ENCODE measurements at regions not wholly inside any gene's neighbourhood (a gene's known extent, or its start where the extent isn't known, plus 50 kb on each side); places are given as distances from the start of the nearest gene placed in this dataset.

- TF ChIP-seq, protein P1, sequence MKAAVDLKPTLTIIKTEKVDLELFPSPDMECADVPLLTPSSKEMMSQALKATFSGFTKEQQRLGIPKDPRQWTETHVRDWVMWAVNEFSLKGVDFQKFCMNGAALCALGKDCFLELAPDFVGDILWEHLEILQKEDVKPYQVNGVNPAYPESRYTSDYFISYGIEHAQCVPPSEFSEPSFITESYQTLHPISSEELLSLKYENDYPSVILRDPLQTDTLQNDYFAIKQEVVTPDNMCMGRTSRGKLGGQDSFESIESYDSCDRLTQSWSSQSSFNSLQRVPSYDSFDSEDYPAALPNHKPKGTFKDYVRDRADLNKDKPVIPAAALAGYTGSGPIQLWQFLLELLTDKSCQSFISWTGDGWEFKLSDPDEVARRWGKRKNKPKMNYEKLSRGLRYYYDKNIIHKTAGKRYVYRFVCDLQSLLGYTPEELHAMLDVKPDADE (IDR thresholded peaks at IDR 0.05), result no peak
- no peak for TF ChIP-seq EZH2 (IDR thresholded peaks at IDR 0.05; ENCODE audit: low read depth, unreplicated experiment)
Measured at GRCh38 chr13:105165449-105166125, 1369.9 kb downstream of the EFNB2 start (continued).

DNA sequence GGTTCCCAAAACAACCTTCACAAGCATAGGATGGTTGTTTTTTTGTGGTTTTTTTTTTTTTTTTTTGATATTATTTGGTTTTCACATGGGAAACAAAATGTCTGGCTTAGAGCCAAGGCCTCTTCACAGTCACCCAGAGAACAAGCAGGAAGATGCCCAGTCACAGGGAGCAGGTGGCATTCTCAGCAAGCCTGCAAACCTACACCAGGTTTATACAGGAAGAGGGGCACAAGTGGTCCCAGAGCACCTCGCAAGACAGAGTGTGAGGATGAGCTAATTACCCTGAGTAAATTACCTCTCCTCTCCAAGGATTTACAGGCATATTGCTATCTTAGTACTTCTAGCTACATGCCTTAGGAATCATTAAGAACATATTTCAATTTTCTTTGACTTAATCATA, 1375.6 kb downstream of the EFNB2 start:
- no peak overlapping the region for H3K4me2 ChIP-seq
- peaks cover 4% of the 10 kb centered on the region; the same call in 2 of the 3 replicates for H3K4me1 Mint-ChIP-seq
- H3K27ac Mint-ChIP-seq, result no peak overlapping the region
- H3K27ac ChIP-seq (ENCODE audit: low read depth), result no peak overlapping the region
- no peaks in the 10 kb centered on the region for H3K27me3 Mint-ChIP-seq (ENCODE audit: insufficient read depth, low read depth, poor library complexity)
- H3K4me1 ChIP-seq (ENCODE audit: insufficient read depth), result no peaks in the 10 kb centered on the region
- H3K4me3 ChIP-seq, result no peak overlapping the region
- DNase-seq (ENCODE audit: low spot score) (no peak), ATAC-seq (no peak)
- no peaks in the 10 kb centered on the region for H3F3A ChIP-seq (replicated peaks; ENCODE audit: low read depth)
- no peaks in the 10 kb centered on the region for H3K27me3 ChIP-seq (ENCODE audit: insufficient read depth)
- H3K36me3 Mint-ChIP-seq (ENCODE audit: low read depth), result no peaks in the 10 kb centered on the region
- no peaks in the 10 kb centered on the region for H3K9me2 ChIP-seq (ENCODE audit: insufficient read depth)
- no peak overlapping the region for H2AFZ ChIP-seq
- H3K4me3 Mint-ChIP-seq, result no peak overlapping the region
- H3K79me2 ChIP-seq (replicated peaks; ENCODE audit: insufficient read depth), result no peaks in the 10 kb centered on the region
- H3K9me3 Mint-ChIP-seq, result no peaks in the 10 kb centered on the region
- no peaks in the 10 kb centered on the region for H4K20me1 ChIP-seq (replicated peaks; ENCODE audit: insufficient read depth)
- no peaks in the 10 kb centered on the region for H3K36me3 ChIP-seq (ENCODE audit: insufficient read depth)
- no peak for TF ChIP-seq POLR2AphosphoS5 (IDR thresholded peaks at IDR 0.05; ENCODE audit: low read depth)
- TF ChIP-seq EZH2phosphoT487 (IDR thresholded peaks at IDR 0.05; ENCODE audit: unreplicated experiment), result no peak
- TF ChIP-seq, protein P1 (IDR thresholded peaks at IDR 0.05), result no peak
- no peak for TF ChIP-seq EZH2 (IDR thresholded peaks at IDR 0.05; ENCODE audit: low read depth, unreplicated experiment)
- TF ChIP-seq JUNB (IDR thresholded peaks at IDR 0.05; ENCODE audit: unreplicated experiment), result no peak
- no peak for TF ChIP-seq CREB1 (CRISPR knock-in tag; IDR thresholded peaks at IDR 0.05; ENCODE audit: low read depth)
- no peak for TF ChIP-seq STAT1 (IDR thresholded peaks at IDR 0.05; ENCODE audit: unreplicated experiment)
- no peak for TF ChIP-seq NANOG (IDR thresholded peaks at IDR 0.05; ENCODE audit: borderline replicate concordance)
- TF ChIP-seq ZNF114 (CRISPR knock-in tag; IDR thresholded peaks at IDR 0.05), result no peak
- TF ChIP-seq REST (IDR thresholded peaks at IDR 0.05; ENCODE audit: unreplicated experiment), result no peak
- TF ChIP-seq ZNF331 (CRISPR knock-in tag; IDR thresholded peaks at IDR 0.05; ENCODE audit: low read depth), result no peak
- TF ChIP-seq, protein P2, sequence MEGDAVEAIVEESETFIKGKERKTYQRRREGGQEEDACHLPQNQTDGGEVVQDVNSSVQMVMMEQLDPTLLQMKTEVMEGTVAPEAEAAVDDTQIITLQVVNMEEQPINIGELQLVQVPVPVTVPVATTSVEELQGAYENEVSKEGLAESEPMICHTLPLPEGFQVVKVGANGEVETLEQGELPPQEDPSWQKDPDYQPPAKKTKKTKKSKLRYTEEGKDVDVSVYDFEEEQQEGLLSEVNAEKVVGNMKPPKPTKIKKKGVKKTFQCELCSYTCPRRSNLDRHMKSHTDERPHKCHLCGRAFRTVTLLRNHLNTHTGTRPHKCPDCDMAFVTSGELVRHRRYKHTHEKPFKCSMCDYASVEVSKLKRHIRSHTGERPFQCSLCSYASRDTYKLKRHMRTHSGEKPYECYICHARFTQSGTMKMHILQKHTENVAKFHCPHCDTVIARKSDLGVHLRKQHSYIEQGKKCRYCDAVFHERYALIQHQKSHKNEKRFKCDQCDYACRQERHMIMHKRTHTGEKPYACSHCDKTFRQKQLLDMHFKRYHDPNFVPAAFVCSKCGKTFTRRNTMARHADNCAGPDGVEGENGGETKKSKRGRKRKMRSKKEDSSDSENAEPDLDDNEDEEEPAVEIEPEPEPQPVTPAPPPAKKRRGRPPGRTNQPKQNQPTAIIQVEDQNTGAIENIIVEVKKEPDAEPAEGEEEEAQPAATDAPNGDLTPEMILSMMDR (conservative IDR thresholded peaks at IDR 0.05; ENCODE audit: low read depth in 2 of 2), result no peak

All from GM23338 (cell line).